ENCODE measurements at regions not wholly inside any gene's neighbourhood (a gene's known extent, or its start where the extent isn't known, plus 50 kb on each side); places are given as distances from the start of the nearest gene placed in this dataset.
"Not testable (repeated sequence)": the region's sequence is repeated elsewhere in the genome, so short reads cannot be mapped to it uniquely, and the experiment has no call there.

- no peak overlapping the region for H3K4me3 ChIP-seq (ENCODE audit: low read depth, low read length)
- no peak overlapping the region for H3K4me2 ChIP-seq (ENCODE audit: low read length)
- no peak for TF ChIP-seq CTCF (IDR thresholded peaks at IDR 0.05)
- H3K9ac ChIP-seq, result no peak overlapping the region
- H2AFZ ChIP-seq, result no peak overlapping the region
- no peaks in the 10 kb centered on the region for H3K36me3 ChIP-seq (ENCODE audit: control insufficient read depth, insufficient read depth, low read length)
- peaks cover 5% of the 10 kb centered on the region for H3K27me3 ChIP-seq (ENCODE audit: control insufficient read depth, insufficient read depth, low read length)
- H3K27ac ChIP-seq, result no peak overlapping the region
- no peaks in the 10 kb centered on the region for H3K4me1 ChIP-seq
- no peaks in the 10 kb centered on the region for H3K9me3 ChIP-seq (ENCODE audit: control insufficient read depth, low read length)
- no peaks in the 10 kb centered on the region for H3K79me2 ChIP-seq
Observed at GRCh38 chr2:175256806-175257585, 75.5 kb upstream of the ATP5MC3 start.

- not testable (repeated sequence) for H3K27me3 ChIP-seq (ENCODE audit: control insufficient read depth, insufficient read depth, low read length); H2AFZ ChIP-seq; H3K9me3 ChIP-seq (ENCODE audit: control insufficient read depth, low read length); H3K4me1 ChIP-seq; H3K79me2 ChIP-seq; H3K9ac ChIP-seq; H3K4me2 ChIP-seq (ENCODE audit: low read length); H3K4me3 ChIP-seq (ENCODE audit: low read depth, low read length); H3K36me3 ChIP-seq (ENCODE audit: control insufficient read depth, insufficient read depth, low read length); H3K27ac ChIP-seq
Observed at GRCh38 chr2:175256391-175256790, 74.9 kb upstream of the ATP5MC3 start.

GRCh38 chr2:175253871-175254270, 72.4 kb upstream of the ATP5MC3 start:
- TF ChIP-seq CTCF (IDR thresholded peaks at IDR 0.05), result no peak

GRCh38 chr2:175251425-175252041, 70.0 kb upstream of the ATP5MC3 start:
- no peak overlapping the region for H3K27ac ChIP-seq
- no peak overlapping the region for H2AFZ ChIP-seq
- H3K79me2 ChIP-seq, result no peaks in the 10 kb centered on the region
- H3K9me3 ChIP-seq (ENCODE audit: control insufficient read depth, low read length), result no peaks in the 10 kb centered on the region
- H3K4me2 ChIP-seq (ENCODE audit: low read length), result no peak overlapping the region
- no peaks in the 10 kb centered on the region for H3K36me3 ChIP-seq (ENCODE audit: control insufficient read depth, insufficient read depth, low read length)
- H3K4me1 ChIP-seq, result no peaks in the 10 kb centered on the region
- no peak overlapping the region for H3K4me3 ChIP-seq (ENCODE audit: low read depth, low read length)
- H3K27me3 ChIP-seq (ENCODE audit: control insufficient read depth, insufficient read depth, low read length), result peaks cover 5% of the 10 kb centered on the region
- H3K9ac ChIP-seq, result no peak overlapping the region
- TF ChIP-seq CTCF (IDR thresholded peaks at IDR 0.05), result peak; percentile 68

More at GRCh38 chr2:175253871-175254270, 72.4 kb upstream of the ATP5MC3 start:
- H3K36me3 ChIP-seq (ENCODE audit: control insufficient read depth, insufficient read depth, low read length), result no peaks in the 10 kb centered on the region
- H3K9ac ChIP-seq, result no peak overlapping the region
- H3K27me3 ChIP-seq (ENCODE audit: control insufficient read depth, insufficient read depth, low read length), result peaks cover 5% of the 10 kb centered on the region
- H3K4me1 ChIP-seq, result no peaks in the 10 kb centered on the region
- no peak overlapping the region for H2AFZ ChIP-seq
- no peaks in the 10 kb centered on the region for H3K9me3 ChIP-seq (ENCODE audit: control insufficient read depth, low read length)
- H3K4me2 ChIP-seq (ENCODE audit: low read length), result no peak overlapping the region
- no peak overlapping the region for H3K27ac ChIP-seq
- no peak overlapping the region for H3K4me3 ChIP-seq (ENCODE audit: low read depth, low read length)
- H3K79me2 ChIP-seq, result no peaks in the 10 kb centered on the region

- H3K79me2 ChIP-seq, result no peaks in the 10 kb centered on the region
- H3K9me3 ChIP-seq (ENCODE audit: control insufficient read depth, low read length), result no peaks in the 10 kb centered on the region
Observed at GRCh38 chr2:175247159-175247558, 65.6 kb upstream of the ATP5MC3 start.

More at GRCh38 chr2:175247159-175247558, 65.6 kb upstream of the ATP5MC3 start:
- no peak overlapping the region for H3K27ac ChIP-seq
- H3K4me1 ChIP-seq, result no peaks in the 10 kb centered on the region
- no peaks in the 10 kb centered on the region for H3K27me3 ChIP-seq (ENCODE audit: control insufficient read depth, insufficient read depth, low read length)
- no peaks in the 10 kb centered on the region for H3K36me3 ChIP-seq (ENCODE audit: control insufficient read depth, insufficient read depth, low read length)
- no peak overlapping the region for H3K4me3 ChIP-seq (ENCODE audit: low read depth, low read length)
- no peak overlapping the region for H2AFZ ChIP-seq
- TF ChIP-seq CTCF (IDR thresholded peaks at IDR 0.05), result no peak
- no peak overlapping the region for H3K9ac ChIP-seq
- no peak overlapping the region for H3K4me2 ChIP-seq (ENCODE audit: low read length)

Data from parathyroid adenoma (tissue), 2 donors.